A673 (cell line): ENCODE measurements at regions not wholly inside any gene's neighbourhood (a gene's known extent, or its start where the extent isn't known, plus 50 kb on each side); places are given as distances from the start of the nearest gene placed in this dataset.

Source experiments
- CTCF ChIP-seq: fragments of 300-800, 200-600 bp; sonication (generic); conservative IDR thresholded peaks from 2 replicates; pipeline ENCODE4 v1.5.1; 2017; ENCODE audit warnings: low read depth, mild to moderate bottlenecking, antibody characterized with exemption, low read length, moderate library complexity, mixed read lengths
- EZH2 ChIP-seq: fragments of 200-600 bp; sonication (generic); IDR thresholded peaks from 2 replicates; pipeline ENCODE4 v1.6.1; 2017; ENCODE audit warnings: borderline replicate concordance, low read depth, mild to moderate bottlenecking, mixed read lengths, antibody characterized with exemption, low read length; ENCODE audit not compliant: poor library complexity, severe bottlenecking

- no peak for TF ChIP-seq CTCF
- TF ChIP-seq EZH2: no peak
These were observed 82.3 kb upstream of the LHX1 start for GRCh38 chr17:36854982-36855381.
